ENCODE measurements at regions not wholly inside any gene's neighbourhood (a gene's known extent, or its start where the extent isn't known, plus 50 kb on each side); places are given as distances from the start of the nearest gene placed in this dataset.

DNA sequence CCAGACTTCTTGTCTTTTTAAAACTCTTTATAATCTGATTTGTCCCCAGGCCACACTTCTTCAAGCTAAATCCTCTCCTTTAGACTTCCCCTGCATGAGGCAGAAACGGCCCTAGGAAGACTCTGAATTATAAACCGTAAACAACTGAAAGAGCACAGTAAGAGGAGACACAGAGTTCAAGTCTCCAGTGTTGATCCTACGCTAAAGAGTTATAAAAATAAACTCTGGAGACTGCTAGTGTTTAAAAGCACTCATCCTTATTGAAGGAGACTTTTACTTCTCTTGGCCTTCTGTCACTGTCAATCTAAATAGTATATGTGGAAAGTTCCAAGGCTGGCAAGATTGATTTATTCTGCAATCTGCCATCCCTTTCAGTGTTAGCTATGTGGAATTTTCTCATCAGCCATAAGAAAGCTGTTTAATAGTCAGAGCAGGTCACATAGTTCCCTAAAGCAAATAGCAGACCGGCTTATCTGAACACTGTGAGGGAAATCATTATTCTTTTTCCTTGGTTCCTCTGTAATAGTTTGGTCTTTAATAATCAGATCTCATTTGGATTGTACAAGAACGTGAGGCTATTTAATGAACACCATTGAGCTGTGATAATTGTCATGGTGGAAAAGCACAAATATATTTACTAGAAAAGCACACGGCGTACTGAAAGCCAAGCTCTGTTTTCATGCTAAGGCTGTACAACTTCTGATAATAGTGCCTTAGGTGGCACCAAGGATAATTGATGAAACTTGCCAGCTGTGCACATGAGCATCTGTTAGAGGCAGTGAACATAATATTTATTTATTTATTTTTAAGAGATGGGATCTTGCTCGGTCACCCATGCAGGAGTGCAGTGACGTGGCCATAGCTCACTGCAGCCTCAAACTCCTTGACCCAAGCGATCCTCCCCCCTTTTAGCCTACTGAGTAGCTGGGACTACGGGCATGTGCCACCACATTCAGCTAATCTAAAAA lies 157.7 kb downstream of the CEP135 start:
- Histone ChIP-seq H4K20me1 (ENCODE audit: low read depth, low read length) (no peaks in the 10 kb centered on the region), H3K9ac (ENCODE audit: low read length) (no peak overlapping the region), H3K9me2 (replicated peaks; ENCODE audit: insufficient read depth, low read length) (no peaks in the 10 kb centered on the region), H3K4me2 (ENCODE audit: low read depth, low read length, poor library complexity, severe bottlenecking) (no peak overlapping the region), H3K27ac (ENCODE audit: low read depth, low read length) (no peak overlapping the region), H3K4me3 (ENCODE audit: insufficient read depth, low read length, poor library complexity, severe bottlenecking) (no peak overlapping the region), H3F3A (ENCODE audit: insufficient read depth) (no peaks in the 10 kb centered on the region), H3K27me3 (ENCODE audit: low read length) (no peaks in the 10 kb centered on the region), H3K36me3 (ENCODE audit: low read length) (no peaks in the 10 kb centered on the region), H2AFZ (ENCODE audit: low read depth, low read length, severe bottlenecking) (no peak overlapping the region), H3K79me2 (ENCODE audit: insufficient read depth, low read length) (no peaks in the 10 kb centered on the region), H3K9me3 (ENCODE audit: insufficient read depth, low read length) (no peaks in the 10 kb centered on the region)
- TF ChIP-seq EZH2phosphoT487 (conservative IDR thresholded peaks at IDR 0.05; ENCODE audit: low read length) = no peak
- TF ChIP-seq, protein P1, sequence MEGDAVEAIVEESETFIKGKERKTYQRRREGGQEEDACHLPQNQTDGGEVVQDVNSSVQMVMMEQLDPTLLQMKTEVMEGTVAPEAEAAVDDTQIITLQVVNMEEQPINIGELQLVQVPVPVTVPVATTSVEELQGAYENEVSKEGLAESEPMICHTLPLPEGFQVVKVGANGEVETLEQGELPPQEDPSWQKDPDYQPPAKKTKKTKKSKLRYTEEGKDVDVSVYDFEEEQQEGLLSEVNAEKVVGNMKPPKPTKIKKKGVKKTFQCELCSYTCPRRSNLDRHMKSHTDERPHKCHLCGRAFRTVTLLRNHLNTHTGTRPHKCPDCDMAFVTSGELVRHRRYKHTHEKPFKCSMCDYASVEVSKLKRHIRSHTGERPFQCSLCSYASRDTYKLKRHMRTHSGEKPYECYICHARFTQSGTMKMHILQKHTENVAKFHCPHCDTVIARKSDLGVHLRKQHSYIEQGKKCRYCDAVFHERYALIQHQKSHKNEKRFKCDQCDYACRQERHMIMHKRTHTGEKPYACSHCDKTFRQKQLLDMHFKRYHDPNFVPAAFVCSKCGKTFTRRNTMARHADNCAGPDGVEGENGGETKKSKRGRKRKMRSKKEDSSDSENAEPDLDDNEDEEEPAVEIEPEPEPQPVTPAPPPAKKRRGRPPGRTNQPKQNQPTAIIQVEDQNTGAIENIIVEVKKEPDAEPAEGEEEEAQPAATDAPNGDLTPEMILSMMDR (IDR thresholded peaks at IDR 0.05; ENCODE audit: insufficient read depth, low read length, poor library complexity, severe bottlenecking) = no peak

DNA sequence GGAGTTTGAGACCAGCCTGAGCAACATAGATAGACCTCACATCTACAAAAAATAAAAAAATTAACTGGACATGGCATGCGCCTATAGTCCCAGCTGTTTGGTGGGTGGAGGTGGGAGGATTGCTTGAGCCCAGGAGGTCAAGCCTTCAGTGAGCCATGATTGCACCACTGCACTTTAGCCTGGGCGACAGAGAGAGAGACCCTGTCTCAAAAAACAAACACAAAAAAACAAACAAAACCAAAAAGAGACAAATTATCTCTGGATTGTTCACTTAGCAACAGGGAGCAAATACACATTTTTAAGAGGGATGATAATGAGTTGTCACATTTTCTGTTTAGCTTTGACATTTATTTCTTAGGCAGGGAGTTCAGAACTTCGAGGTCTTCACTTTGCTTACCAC lies 155.4 kb downstream of the CEP135 start:
- Histone ChIP-seq H3K79me2 (ENCODE audit: insufficient read depth, low read length) (no peaks in the 10 kb centered on the region), H3K4me3 (ENCODE audit: insufficient read depth, low read length, poor library complexity, severe bottlenecking) (no peak overlapping the region), H3K9me2 (replicated peaks; ENCODE audit: insufficient read depth, low read length) (no peaks in the 10 kb centered on the region), H3K4me2 (ENCODE audit: low read depth, low read length, poor library complexity, severe bottlenecking) (no peak overlapping the region), H2AFZ (ENCODE audit: low read depth, low read length, severe bottlenecking) (no peak overlapping the region), H3K9me3 (ENCODE audit: insufficient read depth, low read length) (no peaks in the 10 kb centered on the region), H3K36me3 (ENCODE audit: low read length) (no peaks in the 10 kb centered on the region), H3K9ac (ENCODE audit: low read length) (no peak overlapping the region), H3F3A (ENCODE audit: insufficient read depth) (no peaks in the 10 kb centered on the region), H3K27ac (ENCODE audit: low read depth, low read length) (no peak overlapping the region), H4K20me1 (ENCODE audit: low read depth, low read length) (no peaks in the 10 kb centered on the region), H3K27me3 (ENCODE audit: low read length) (no peaks in the 10 kb centered on the region)
- no peak for TF ChIP-seq EZH2phosphoT487 (conservative IDR thresholded peaks at IDR 0.05; ENCODE audit: low read length)
- TF ChIP-seq, protein P1 (IDR thresholded peaks at IDR 0.05; ENCODE audit: insufficient read depth, low read length, poor library complexity, severe bottlenecking) = no peak

DNA sequence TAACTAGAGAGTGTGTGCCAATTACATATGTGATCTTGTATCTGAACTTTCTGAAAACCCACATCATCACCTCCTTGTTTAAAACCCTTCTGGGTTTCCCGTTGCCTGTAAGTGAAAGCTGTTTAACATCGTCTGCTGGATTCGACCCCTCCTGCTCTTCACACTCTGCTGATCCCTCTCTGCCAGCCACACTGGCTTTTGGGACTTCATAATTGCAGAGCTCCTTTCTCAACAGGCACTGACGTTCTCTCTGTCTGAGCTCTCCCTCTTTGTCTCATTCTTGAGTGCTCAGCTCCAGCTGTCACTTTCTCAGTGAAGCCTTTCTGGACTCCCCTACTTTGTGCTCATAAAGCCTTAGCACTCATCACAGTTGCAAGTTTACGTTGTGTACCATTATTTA lies 153.9 kb downstream of the CEP135 start:
- Histone ChIP-seq H3F3A (ENCODE audit: insufficient read depth) (no peaks in the 10 kb centered on the region), H2AFZ (ENCODE audit: low read depth, low read length, severe bottlenecking) (no peak overlapping the region), H3K4me2 (ENCODE audit: low read depth, low read length, poor library complexity, severe bottlenecking) (no peak overlapping the region), H4K20me1 (ENCODE audit: low read depth, low read length) (no peaks in the 10 kb centered on the region), H3K9me2 (replicated peaks; ENCODE audit: insufficient read depth, low read length) (no peaks in the 10 kb centered on the region), H3K9ac (ENCODE audit: low read length) (no peak overlapping the region), H3K4me3 (ENCODE audit: insufficient read depth, low read length, poor library complexity, severe bottlenecking) (no peak overlapping the region), H3K27me3 (ENCODE audit: low read length) (no peaks in the 10 kb centered on the region), H3K9me3 (ENCODE audit: insufficient read depth, low read length) (no peaks in the 10 kb centered on the region), H3K79me2 (ENCODE audit: insufficient read depth, low read length) (no peaks in the 10 kb centered on the region), H3K27ac (ENCODE audit: low read depth, low read length) (no peak overlapping the region), H3K36me3 (ENCODE audit: low read length) (no peaks in the 10 kb centered on the region)
- TF ChIP-seq, protein P1 (IDR thresholded peaks at IDR 0.05; ENCODE audit: insufficient read depth, low read length, poor library complexity, severe bottlenecking) = no peak
- TF ChIP-seq EZH2phosphoT487 (conservative IDR thresholded peaks at IDR 0.05; ENCODE audit: low read length) = no peak
